Suppressor macrophage treated with lipopolysaccharide for 1 hour (primary cell): ENCODE measurements at regions not wholly inside any gene's neighbourhood (a gene's known extent, or its start where the extent isn't known, plus 50 kb on each side); places are given as distances from the start of the nearest gene placed in this dataset.

Experiments
- DNase-seq, 3 donors: peaks; one replicate each; pipeline ENCODE4 v3.0.0-alpha.2; 2020 to 2022

GRCh38 chr2:172370821-172371455 is 56.4 kb upstream of the ITGA6 start:
- no peak for DNase-seq

- DNase-seq = no peak
Measured at GRCh38 chr2:172372436-172372835, 55.0 kb upstream of the ITGA6 start.

DNA sequence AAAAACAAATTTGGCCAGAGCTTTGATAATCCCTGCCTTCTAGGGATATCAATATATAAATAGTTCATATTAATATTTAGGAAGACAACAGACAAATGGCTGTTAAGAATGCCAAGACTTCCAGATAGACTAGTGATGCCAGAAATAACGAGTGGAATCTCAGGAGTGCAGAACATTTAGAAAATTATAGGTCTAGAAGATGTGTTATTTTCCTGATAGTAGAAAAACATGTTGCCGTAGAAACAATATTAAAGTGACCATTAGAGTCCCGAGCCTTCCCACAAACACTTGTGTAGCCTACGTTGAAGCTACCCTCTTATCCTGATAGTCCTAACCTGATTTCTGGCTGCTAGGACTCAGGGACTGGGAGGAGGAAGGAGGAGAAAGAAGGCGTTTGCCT is 54.3 kb upstream of the ITGA6 start:
- DNase-seq = no peak

GRCh38 chr2:172373766-172374165 is 53.6 kb upstream of the ITGA6 start:
- peak; percentile 51 to 70 (median 67) for DNase-seq

- DNase-seq = no peak
Measured at GRCh38 chr2:172374318-172375240, 52.8 kb upstream of the ITGA6 start.

DNA sequence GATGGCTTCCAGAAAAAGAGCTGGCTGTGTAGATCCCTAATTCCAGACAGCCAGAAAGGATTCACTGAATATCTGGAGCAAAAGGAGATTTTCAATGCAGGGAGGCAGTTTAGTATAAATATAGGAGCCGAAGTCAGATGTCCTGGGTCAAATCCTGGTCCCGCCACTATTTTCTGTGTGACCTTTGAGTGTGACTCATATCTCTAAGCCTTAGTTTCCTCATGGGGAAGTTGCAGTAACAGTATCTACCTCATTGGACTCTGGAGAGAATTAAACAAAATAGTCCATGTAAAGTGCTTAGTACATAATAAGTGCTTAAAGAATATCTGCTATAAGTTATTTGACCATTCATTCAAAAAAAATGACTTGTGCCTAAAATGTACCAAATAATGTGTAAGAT is 52.1 kb upstream of the ITGA6 start:
- DNase-seq = peak; percentile 71 to 80 (median 74)

DNA sequence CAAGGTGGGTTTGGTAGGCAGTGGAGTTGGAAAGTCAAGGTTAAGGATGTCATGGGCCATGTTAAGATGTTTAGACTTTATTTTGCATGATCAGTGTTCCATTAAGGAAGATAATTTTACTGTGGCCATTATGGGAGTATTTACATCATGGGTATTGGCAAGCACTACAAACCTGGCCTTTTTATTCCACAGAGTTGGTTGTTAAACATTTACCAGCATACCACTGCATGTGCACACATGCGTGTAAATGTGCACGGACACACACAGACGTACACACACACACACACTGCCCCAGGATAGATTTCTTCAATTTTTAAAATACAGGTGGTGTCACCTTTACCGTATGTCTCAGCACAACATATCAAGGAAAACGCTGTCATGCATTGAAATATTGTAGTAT is 51.4 kb upstream of the ITGA6 start:
- no peak for DNase-seq

DNA sequence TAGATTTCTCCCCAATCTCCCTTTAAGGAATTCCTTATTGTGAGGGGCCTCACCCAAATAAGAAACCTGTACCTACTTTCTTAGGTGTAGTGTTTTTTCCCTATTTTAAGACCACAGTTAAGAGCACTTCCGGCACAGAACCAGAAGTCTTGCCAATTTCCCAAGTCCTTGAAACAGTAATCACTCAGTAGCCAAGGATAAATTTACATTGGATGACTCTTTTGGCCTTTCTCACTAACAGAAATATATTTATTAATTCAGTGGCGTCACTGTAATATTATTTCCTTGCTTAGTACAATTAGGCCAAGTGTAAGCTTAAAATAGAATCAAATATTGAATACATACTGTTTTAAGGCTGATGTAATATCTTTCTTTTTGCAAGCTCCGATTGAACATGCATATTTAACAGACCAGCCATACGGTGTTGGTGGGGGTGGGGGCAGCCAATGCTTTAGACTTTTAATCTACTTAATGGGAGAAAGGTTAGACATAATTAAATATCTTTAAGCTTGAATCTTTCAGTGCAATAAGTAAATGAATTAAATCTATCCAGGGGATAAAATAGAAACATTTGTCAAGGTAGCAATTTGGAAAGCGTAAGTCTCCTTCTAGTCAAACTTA is 50.8 kb upstream of the ITGA6 start:
- DNase-seq = no peak

DNA sequence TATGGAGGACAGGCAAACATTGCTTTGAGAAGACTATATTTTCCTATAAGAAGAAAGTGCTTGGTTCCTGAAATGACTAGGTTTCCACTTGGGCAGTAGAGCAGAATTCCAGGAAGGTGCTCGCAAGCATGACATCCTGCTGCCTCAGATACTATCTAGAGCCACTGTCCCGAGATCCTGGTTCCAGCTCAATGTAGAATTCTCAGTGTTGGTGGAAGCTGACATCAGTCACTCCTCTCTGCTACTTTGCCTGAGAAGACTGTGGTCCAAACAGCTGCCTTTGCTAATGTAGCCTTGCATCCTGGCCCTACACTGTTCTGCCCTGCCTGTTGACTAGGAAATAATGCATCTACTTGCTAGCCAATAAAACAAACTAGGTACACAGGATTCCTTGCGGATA is 50.0 kb upstream of the ITGA6 start:
- DNase-seq = no peak
